Osteocyte (in vitro differentiated cells): ENCODE measurements at regions not wholly inside any gene's neighbourhood (a gene's known extent, or its start where the extent isn't known, plus 50 kb on each side); places are given as distances from the start of the nearest gene placed in this dataset.

Source experiments
- DNase-seq: peaks from one replicate; pipeline ENCODE4 v3.0.0; 2021; ENCODE audit warnings: mixed read lengths; ENCODE audit not compliant: unreplicated experiment; ENCODE audit errors: extremely low spot score
- H3K27ac Mint-ChIP-seq: one replicate; pipeline ENCODE4 v1.8.0; 2021; ENCODE audit warnings: mild to moderate bottlenecking, mixed read lengths; ENCODE audit not compliant: unreplicated experiment
- H3K27me3 Mint-ChIP-seq: one replicate; pipeline ENCODE4 v1.8.0; 2021; ENCODE audit warnings: mixed read lengths; ENCODE audit not compliant: unreplicated experiment
- H3K36me3 Mint-ChIP-seq: one replicate; pipeline ENCODE4 v1.8.0; 2021; ENCODE audit warnings: mixed read lengths; ENCODE audit not compliant: unreplicated experiment
- H3K4me1 Mint-ChIP-seq: one replicate; pipeline ENCODE4 v1.8.0; 2021; ENCODE audit warnings: mixed read lengths; ENCODE audit not compliant: unreplicated experiment
- H3K4me3 Mint-ChIP-seq: one replicate; pipeline ENCODE4 v1.8.0; 2021; ENCODE audit warnings: mild to moderate bottlenecking, moderate library complexity, mixed read lengths; ENCODE audit not compliant: unreplicated experiment
- H3K9me3 Mint-ChIP-seq: one replicate; pipeline ENCODE4 v1.8.0; 2021; ENCODE audit warnings: mixed read lengths; ENCODE audit not compliant: unreplicated experiment
- CTCF ChIP-seq: fragments of 200-600 bp; sonication (generic); IDR thresholded peaks from 2 replicates; pipeline ENCODE4 v1.5.0; 2021; ENCODE audit warnings: antibody characterized with exemption, mild to moderate bottlenecking, moderate library complexity

DNA sequence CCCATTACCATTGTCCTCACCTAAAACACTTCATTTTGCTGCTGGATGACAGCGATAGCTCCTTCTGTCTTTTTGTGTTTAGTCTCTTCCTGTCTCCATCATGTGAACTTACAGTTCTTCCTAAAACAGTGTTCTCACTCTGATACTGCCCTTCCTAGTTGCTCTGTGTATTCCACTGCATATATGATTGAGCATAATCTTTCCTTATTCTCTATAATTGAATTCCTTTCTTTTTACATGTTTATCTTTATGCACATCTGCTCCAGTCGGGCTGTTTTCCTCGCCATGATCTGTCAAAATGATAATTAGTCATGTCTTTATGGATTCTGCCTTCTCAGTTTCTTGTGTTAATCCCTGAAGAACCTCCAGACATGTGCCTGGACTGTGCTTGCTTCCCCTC is 405.1 kb upstream of the SEMA6D start:
- TF ChIP-seq CTCF = no peak
- peaks cover 6% of the 10 kb centered on the region for H3K27me3 Mint-ChIP-seq
- H3K4me1 Mint-ChIP-seq = no peaks in the 10 kb centered on the region
- H3K4me3 Mint-ChIP-seq = no peak overlapping the region
- peaks cover 4% of the 10 kb centered on the region for H3K9me3 Mint-ChIP-seq
- H3K36me3 Mint-ChIP-seq = no peaks in the 10 kb centered on the region
- DNase-seq = no peak
- no peak overlapping the region for H3K27ac Mint-ChIP-seq

- no peaks in the 10 kb centered on the region for H3K36me3 Mint-ChIP-seq
- no peak for TF ChIP-seq CTCF
- no peak for DNase-seq
- H3K4me3 Mint-ChIP-seq = no peak overlapping the region
- H3K27ac Mint-ChIP-seq = no peak overlapping the region
- no peaks in the 10 kb centered on the region for H3K4me1 Mint-ChIP-seq
- peaks cover 15% of the 10 kb centered on the region for H3K27me3 Mint-ChIP-seq
- no peaks in the 10 kb centered on the region for H3K9me3 Mint-ChIP-seq
Observed at GRCh38 chr15:47326410-47327333, 390.6 kb upstream of the SEMA6D start.

GRCh38 chr15:47331829-47332393 is 385.4 kb upstream of the SEMA6D start:
- Mint-ChIP-seq H3K9me3 (no peaks in the 10 kb centered on the region), H3K36me3 (no peaks in the 10 kb centered on the region), H3K27ac (no peak overlapping the region), H3K27me3 (peaks cover 3% of the 10 kb centered on the region), H3K4me3 (no peak overlapping the region), H3K4me1 (no peaks in the 10 kb centered on the region)
- no peak for DNase-seq
- TF ChIP-seq CTCF = no peak

- Mint-ChIP-seq H3K4me1 (no peaks in the 10 kb centered on the region), H3K4me3 (no peak overlapping the region), H3K27me3 (peaks cover 3% of the 10 kb centered on the region), H3K36me3 (no peaks in the 10 kb centered on the region), H3K9me3 (no peaks in the 10 kb centered on the region), H3K27ac (no peak overlapping the region)
- TF ChIP-seq CTCF = no peak
- DNase-seq = no peak
Observed at GRCh38 chr15:47332481-47332880, 384.8 kb upstream of the SEMA6D start.

DNA sequence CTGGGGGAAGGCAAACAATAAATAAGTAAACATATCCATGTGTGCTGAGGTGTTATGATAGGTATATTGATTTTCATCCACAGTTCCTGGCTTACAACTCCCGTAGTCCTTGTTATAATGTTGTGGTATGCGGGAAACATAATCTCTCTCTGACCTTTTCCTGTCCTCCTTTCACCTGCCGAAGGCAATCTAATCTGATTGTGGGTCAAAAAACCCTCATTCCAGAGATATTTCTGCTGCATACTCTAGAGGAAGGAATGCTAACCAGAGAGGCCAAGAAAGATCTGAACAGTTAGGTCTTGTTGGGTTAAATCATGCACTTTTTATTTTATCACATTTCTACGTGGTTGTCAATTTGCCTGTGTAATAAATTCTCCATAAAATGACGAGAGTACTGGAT is 383.6 kb upstream of the SEMA6D start:
- no peak overlapping the region for H3K4me3 Mint-ChIP-seq

More for the DNA sequence above, 383.6 kb upstream of the SEMA6D start:
- Mint-ChIP-seq H3K4me1 (no peaks in the 10 kb centered on the region), H3K27me3 (peaks cover 3% of the 10 kb centered on the region), H3K9me3 (no peaks in the 10 kb centered on the region), H3K27ac (no peak overlapping the region), H3K36me3 (no peaks in the 10 kb centered on the region)
- DNase-seq = no peak
- no peak for TF ChIP-seq CTCF
